WTC11 (cell line): ENCODE measurements at regions not wholly inside any gene's neighbourhood (a gene's known extent, or its start where the extent isn't known, plus 50 kb on each side); places are given as distances from the start of the nearest gene placed in this dataset.

Experiments
- ATAC-seq: fragments of 200-7000 bp; cut with Tn5 transposase; 2 replicates; pipeline ENCODE4 v1.10.0; 2021; ENCODE audit warnings: mild to moderate bottlenecking, moderate library complexity
- CTCF ChIA-PET: fragments of 300-600 bp; sonication (Branson Sonifier 250); formaldehyde crosslinking; loops from one replicate; lab custom pipeline; 2021; ENCODE audit warnings: antibody characterized with exemption; lab: Charles Lee
- POLR2A ChIA-PET: fragments of 350-600 bp; sonication (Branson Sonifier 250); formaldehyde crosslinking; loops from one replicate; lab custom pipeline; 2021; ENCODE audit warnings: antibody characterized with exemption; lab: Charles Lee
- DNase-seq: peaks from one replicate; pipeline ENCODE4 v3.0.0; 2021; ENCODE audit warnings: low spot score
- H3K27ac Mint-ChIP-seq: 2 replicates; pipeline ENCODE4 v1.8.0; 2021; ENCODE audit warnings: mixed read lengths
- H3K27me3 Mint-ChIP-seq: 2 replicates; pipeline ENCODE4 v1.8.0; 2021; ENCODE audit warnings: low read depth, mild to moderate bottlenecking, moderate library complexity, mixed read lengths
- H3K36me3 Mint-ChIP-seq: 2 replicates; pipeline ENCODE4 v1.8.0; 2021; ENCODE audit warnings: mixed read lengths
- H3K4me1 Mint-ChIP-seq: 2 replicates; pipeline ENCODE4 v1.8.0; 2022; ENCODE audit warnings: mixed read lengths
- H3K4me3 Mint-ChIP-seq: 2 replicates; pipeline ENCODE4 v1.8.0; 2021; ENCODE audit warnings: mild to moderate bottlenecking, moderate library complexity, mixed read lengths
- H3K9me3 Mint-ChIP-seq: 2 replicates; pipeline ENCODE4 v1.8.0; 2021; ENCODE audit warnings: mixed read lengths
- AR ChIP-seq: fragments of 250-450 bp; sonication (Bioruptor Pico); IDR thresholded peaks from 2 replicates; pipeline ENCODE4 v1.9.0; 2021; ENCODE audit warnings: mild to moderate bottlenecking
- ATF2 ChIP-seq: sonication (generic); formaldehyde crosslinking; IDR thresholded peaks from 2 replicates; pipeline ENCODE4 v1.8.1; 2022; ENCODE audit warnings: low read depth, missing genetic modification reagents, borderline replicate concordance
- CREB1 ChIP-seq: sonication (generic); formaldehyde crosslinking; IDR thresholded peaks from 2 replicates; pipeline ENCODE4 v1.8.0; 2023; ENCODE audit warnings: mild to moderate bottlenecking, missing genetic modification reagents
- ELF4 ChIP-seq: sonication (generic); formaldehyde crosslinking; IDR thresholded peaks from 2 replicates; pipeline ENCODE4 v1.8.1; 2022; ENCODE audit warnings: low read depth, mild to moderate bottlenecking, moderate library complexity, missing genetic modification reagents
- GRHL2 ChIP-seq: fragments of 250-450 bp; sonication (Bioruptor Pico); IDR thresholded peaks from 2 replicates; pipeline ENCODE4 v1.8.0; 2022; ENCODE audit warnings: mild to moderate bottlenecking, moderate library complexity; ENCODE audit not compliant: insufficient replicate concordance, severe bottlenecking
- MXD4 ChIP-seq: fragments of 250-450 bp; sonication (Bioruptor Pico); IDR thresholded peaks from 2 replicates; pipeline ENCODE4 v1.8.0; 2021; ENCODE audit warnings: mild to moderate bottlenecking, moderate library complexity, borderline replicate concordance
- PREB ChIP-seq: sonication (generic); formaldehyde crosslinking; IDR thresholded peaks from 2 replicates; pipeline ENCODE4 v1.8.1; 2022; ENCODE audit warnings: mild to moderate bottlenecking, missing genetic modification reagents, moderate library complexity, borderline replicate concordance
- RORB ChIP-seq: fragments of 250-450 bp; sonication (Bioruptor Pico); IDR thresholded peaks from 2 replicates; pipeline ENCODE4 v1.9.0; 2021; ENCODE audit warnings: mild to moderate bottlenecking
- TCF7 ChIP-seq: sonication (generic); formaldehyde crosslinking; IDR thresholded peaks from 2 replicates; pipeline ENCODE4 v1.8.0; 2022; ENCODE audit warnings: mild to moderate bottlenecking, low read depth, missing genetic modification reagents, moderate library complexity
- ZBTB43 ChIP-seq: sonication (generic); formaldehyde crosslinking; IDR thresholded peaks from 2 replicates; pipeline ENCODE4 v1.8.1; 2023; ENCODE audit warnings: mild to moderate bottlenecking, missing genetic modification reagents
- ZNF532 ChIP-seq: fragments of 250-450 bp; sonication (Bioruptor Pico); IDR thresholded peaks from 2 replicates; pipeline ENCODE4 v1.9.0; 2021; ENCODE audit warnings: mild to moderate bottlenecking, borderline replicate concordance
- ZSCAN18 ChIP-seq: fragments of 250-450 bp; sonication (Bioruptor Pico); IDR thresholded peaks from 2 replicates; pipeline ENCODE4 v2.1.2; 2022; ENCODE audit warnings: mild to moderate bottlenecking, moderate library complexity
- TF ChIP-seq, protein P1 (sequence below): sonication (generic); formaldehyde crosslinking; IDR thresholded peaks from 2 replicates; pipeline ENCODE4 v1.8.1; 2022; ENCODE audit warnings: low read depth, mild to moderate bottlenecking, moderate library complexity, missing genetic modification reagents, borderline replicate concordance
- TF ChIP-seq, protein P2 (sequence below): fragments of 200-600 bp; IDR thresholded peaks from 2 replicates; pipeline ENCODE4 v1.8.0; 2022; ENCODE audit warnings: antibody characterized with exemption

- no peak for TF ChIP-seq AR (CRISPR knock-in tag)
- TF ChIP-seq RORB (CRISPR knock-in tag) = no peak
- no peak for TF ChIP-seq MXD4 (CRISPR knock-in tag)
- no peak for TF ChIP-seq PREB
- TF ChIP-seq ELF4 (CRISPR knock-in tag) = no peak
- TF ChIP-seq, protein P1, sequence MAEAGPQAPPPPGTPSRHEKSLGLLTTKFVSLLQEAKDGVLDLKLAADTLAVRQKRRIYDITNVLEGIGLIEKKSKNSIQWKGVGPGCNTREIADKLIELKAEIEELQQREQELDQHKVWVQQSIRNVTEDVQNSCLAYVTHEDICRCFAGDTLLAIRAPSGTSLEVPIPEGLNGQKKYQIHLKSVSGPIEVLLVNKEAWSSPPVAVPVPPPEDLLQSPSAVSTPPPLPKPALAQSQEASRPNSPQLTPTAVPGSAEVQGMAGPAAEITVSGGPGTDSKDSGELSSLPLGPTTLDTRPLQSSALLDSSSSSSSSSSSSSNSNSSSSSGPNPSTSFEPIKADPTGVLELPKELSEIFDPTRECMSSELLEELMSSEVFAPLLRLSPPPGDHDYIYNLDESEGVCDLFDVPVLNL (CRISPR knock-in tag) = no peak
- TF ChIP-seq TCF7 (CRISPR knock-in tag) = no peak
- TF ChIP-seq, protein P2, sequence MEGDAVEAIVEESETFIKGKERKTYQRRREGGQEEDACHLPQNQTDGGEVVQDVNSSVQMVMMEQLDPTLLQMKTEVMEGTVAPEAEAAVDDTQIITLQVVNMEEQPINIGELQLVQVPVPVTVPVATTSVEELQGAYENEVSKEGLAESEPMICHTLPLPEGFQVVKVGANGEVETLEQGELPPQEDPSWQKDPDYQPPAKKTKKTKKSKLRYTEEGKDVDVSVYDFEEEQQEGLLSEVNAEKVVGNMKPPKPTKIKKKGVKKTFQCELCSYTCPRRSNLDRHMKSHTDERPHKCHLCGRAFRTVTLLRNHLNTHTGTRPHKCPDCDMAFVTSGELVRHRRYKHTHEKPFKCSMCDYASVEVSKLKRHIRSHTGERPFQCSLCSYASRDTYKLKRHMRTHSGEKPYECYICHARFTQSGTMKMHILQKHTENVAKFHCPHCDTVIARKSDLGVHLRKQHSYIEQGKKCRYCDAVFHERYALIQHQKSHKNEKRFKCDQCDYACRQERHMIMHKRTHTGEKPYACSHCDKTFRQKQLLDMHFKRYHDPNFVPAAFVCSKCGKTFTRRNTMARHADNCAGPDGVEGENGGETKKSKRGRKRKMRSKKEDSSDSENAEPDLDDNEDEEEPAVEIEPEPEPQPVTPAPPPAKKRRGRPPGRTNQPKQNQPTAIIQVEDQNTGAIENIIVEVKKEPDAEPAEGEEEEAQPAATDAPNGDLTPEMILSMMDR = no peak
- TF ChIP-seq ZNF532 (CRISPR knock-in tag) = no peak
These were observed 461.8 kb downstream of the SHQ1 start (continued) for GRCh38 chr3:72386327-72387000.

DNA sequence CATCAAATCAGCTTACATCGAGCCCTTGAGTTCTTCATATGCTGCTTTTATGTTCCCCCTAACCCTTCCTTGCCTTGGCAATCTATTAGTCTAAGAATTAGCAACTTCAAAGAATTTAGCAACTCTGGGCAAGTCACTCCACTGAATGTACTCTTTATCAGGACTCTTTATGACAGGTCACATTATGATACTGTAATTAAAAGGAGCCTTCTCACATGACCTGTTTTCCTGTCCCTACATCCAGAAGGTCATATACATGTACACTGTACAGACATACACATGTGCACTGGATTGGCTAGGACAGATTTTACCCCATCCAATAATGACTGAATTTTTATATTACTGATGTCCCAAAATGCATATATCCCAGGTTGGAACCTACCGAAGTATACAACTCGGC is 463.1 kb downstream of the SHQ1 start:
- DNase-seq (no peak), ATAC-seq (no peak)
- Mint-ChIP-seq H3K27me3 (no peaks in the 10 kb centered on the region), H3K27ac (no peak overlapping the region), H3K4me1 (peaks cover 90% of the 10 kb centered on the region), H3K9me3 (no peaks in the 10 kb centered on the region), H3K36me3 (no peaks in the 10 kb centered on the region), H3K4me3 (no peak overlapping the region)
- ChIA-PET CTCF (no interaction called here), POLR2A (no interaction called here)
- TF ChIP-seq ZSCAN18 (no peak), ATF2 (CRISPR knock-in tag) (no peak), ZBTB43 (no peak), CREB1 (no peak), GRHL2 (no peak)
- TF ChIP-seq, protein P2 = no peak
- TF ChIP-seq, protein P1 (CRISPR knock-in tag) = no peak
